Colonic mucosa (tissue), 4 donors: ENCODE measurements at regions not wholly inside any gene's neighbourhood (a gene's known extent, or its start where the extent isn't known, plus 50 kb on each side); places are given as distances from the start of the nearest gene placed in this dataset.

ENCODE experiments used
- DNase-seq: peaks from one replicate; pipeline ENCODE4 v3.0.0-alpha.2; 2020
- H3K27ac ChIP-seq: fragments of 200-600 bp; one replicate; pipeline ENCODE4 v1.8.0; 2021
- H3K27me3 ChIP-seq: fragments of 200-600 bp; one replicate; pipeline ENCODE4 v1.8.0; 2021
- H3K36me3 ChIP-seq: fragments of 200-600 bp; one replicate; pipeline ENCODE4 v1.8.0; 2021
- H3K4me1 ChIP-seq: fragments of 200-600 bp; one replicate; pipeline ENCODE4 v1.8.0; 2021; ENCODE audit warnings: mild to moderate bottlenecking
- H3K4me3 ChIP-seq: fragments of 200-600 bp; one replicate; pipeline ENCODE4 v1.8.0; 2021
- H3K9ac ChIP-seq, 2 donors: one replicate each; pipeline ENCODE4 v1.7.0; 2013; ENCODE audit warnings: control low read depth in 2 of 2, low read depth in 2 of 2, low read length in 2 of 2
- H3K9me3 ChIP-seq: fragments of 200-600 bp; one replicate; pipeline ENCODE4 v1.8.0; 2021
- CTCF ChIP-seq: fragments of 200-600 bp; IDR thresholded peaks from one replicate; pipeline ENCODE4 v1.8.0; 2022; ENCODE audit warnings: antibody characterized with exemption, mild to moderate bottlenecking
- intact Hi-C: fragments of 100-400 bp; cut with DNase I; formaldehyde crosslinking; loops from one replicate; pipeline ENCODE4 v1.14.1; 2022
- donor health status: healthy.
- donor health status: DM: no; HTN: no; CAD: no.
- donor health status: DM: no; HTN: no; CAD: no.

GRCh38 chr9:85117831-85118230 lies 448.3 kb downstream of the NTRK2 start:
- H3K4me1 ChIP-seq, result no peaks in the 10 kb centered on the region
- no peak for DNase-seq
- no peak overlapping the region for H3K27ac ChIP-seq
- TF ChIP-seq CTCF, result no peak
- H3K4me3 ChIP-seq, result no peak overlapping the region
- intact Hi-C loops, result no loop called here
- H3K36me3 ChIP-seq, result no peaks in the 10 kb centered on the region
- no peaks in the 10 kb centered on the region for H3K9me3 ChIP-seq
- no peak overlapping the region for H3K9ac ChIP-seq
- H3K27me3 ChIP-seq, result no peaks in the 10 kb centered on the region

- TF ChIP-seq CTCF, result no peak
- H3K36me3 ChIP-seq, result no peaks in the 10 kb centered on the region
- H3K9me3 ChIP-seq, result no peaks in the 10 kb centered on the region
- intact Hi-C loops, result no loop called here
- no peaks in the 10 kb centered on the region for H3K27me3 ChIP-seq
- H3K4me1 ChIP-seq, result no peaks in the 10 kb centered on the region
- no peak overlapping the region for H3K27ac ChIP-seq
- H3K4me3 ChIP-seq, result no peak overlapping the region
- H3K9ac ChIP-seq, result no peak overlapping the region
- no peak for DNase-seq
Measured at GRCh38 chr9:85115473-85115872, 445.9 kb downstream of the NTRK2 start.

GRCh38 chr9:85114799-85115198 lies 445.3 kb downstream of the NTRK2 start:
- Histone ChIP-seq H3K9ac (no peak overlapping the region), H3K4me3 (no peak overlapping the region), H3K36me3 (no peaks in the 10 kb centered on the region), H3K27ac (no peak overlapping the region), H3K27me3 (no peaks in the 10 kb centered on the region), H3K9me3 (no peaks in the 10 kb centered on the region), H3K4me1 (no peaks in the 10 kb centered on the region)
- TF ChIP-seq CTCF, result no peak
- no peak for DNase-seq
- intact Hi-C loops, result no loop called here

GRCh38 chr9:85112933-85113418 lies 443.4 kb downstream of the NTRK2 start:
- no peaks in the 10 kb centered on the region for H3K9me3 ChIP-seq
- H3K4me1 ChIP-seq, result no peaks in the 10 kb centered on the region
- H3K27me3 ChIP-seq, result no peaks in the 10 kb centered on the region
- no peak for TF ChIP-seq CTCF
- DNase-seq, result no peak
- no peaks in the 10 kb centered on the region for H3K36me3 ChIP-seq
- H3K9ac ChIP-seq, result no peak overlapping the region
- intact Hi-C loops, result no loop called here
- no peak overlapping the region for H3K4me3 ChIP-seq
- H3K27ac ChIP-seq, result no peak overlapping the region

GRCh38 chr9:85112391-85112790 lies 442.9 kb downstream of the NTRK2 start:
- no peaks in the 10 kb centered on the region for H3K4me1 ChIP-seq
- intact Hi-C loops, result no loop called here
- H3K9me3 ChIP-seq, result no peaks in the 10 kb centered on the region
- no peaks in the 10 kb centered on the region for H3K36me3 ChIP-seq
- no peak overlapping the region for H3K4me3 ChIP-seq
- TF ChIP-seq CTCF, result no peak
- no peak overlapping the region for H3K27ac ChIP-seq
- no peaks in the 10 kb centered on the region for H3K27me3 ChIP-seq
- no peak for DNase-seq
- no peak overlapping the region for H3K9ac ChIP-seq

- H3K27ac ChIP-seq, result no peak overlapping the region
- no peaks in the 10 kb centered on the region for H3K9me3 ChIP-seq
- no peak for TF ChIP-seq CTCF
- intact Hi-C loops, result no loop called here
- no peak overlapping the region for H3K4me3 ChIP-seq
- no peaks in the 10 kb centered on the region for H3K36me3 ChIP-seq
- no peaks in the 10 kb centered on the region for H3K27me3 ChIP-seq
- H3K4me1 ChIP-seq, result no peaks in the 10 kb centered on the region
- H3K9ac ChIP-seq, result no peak overlapping the region
- DNase-seq, result no peak
Measured at GRCh38 chr9:85108746-85109145, 439.2 kb downstream of the NTRK2 start.
